Lung (tissue), 11 donors: ENCODE measurements at regions not wholly inside any gene's neighbourhood (a gene's known extent, or its start where the extent isn't known, plus 50 kb on each side); places are given as distances from the start of the nearest gene placed in this dataset.

Experiments
- ATAC-seq: fragments of 200-7000 bp; cut with Tn5 transposase; one replicate; pipeline ENCODE4 v1.9.1; 2020; ENCODE audit warnings: moderate number of reproducible peaks; ENCODE audit not compliant: insufficient read depth, low FRiP score
- DNase-seq, 3 donors: peaks; one replicate each; pipeline ENCODE4 v3.0.0-alpha.2; 2013 to 2017
- H3K27ac ChIP-seq, 2 donors: one replicate each; pipeline ENCODE4 v1.5.1; 2013; ENCODE audit warnings: mild to moderate bottlenecking in 2 of 2, moderate library complexity in 2 of 2, control low read depth in 1 of 2, inconsistent platforms in 1 of 2, low read depth in 1 of 2, low read length in 1 of 2
- H3K27me3 ChIP-seq, 3 donors: one replicate each; pipeline ENCODE4 v1.5.1; 2013; ENCODE audit warnings: low read length in 2 of 3; ENCODE audit not compliant: control insufficient read depth in 3 of 3, insufficient read depth in 3 of 3
- H3K36me3 ChIP-seq, 4 donors: one replicate each; pipeline ENCODE4 v1.5.1; 2013; ENCODE audit warnings: low read length in 4 of 4, mild to moderate bottlenecking in 1 of 4, moderate library complexity in 1 of 4; ENCODE audit not compliant: control insufficient read depth in 4 of 4, insufficient read depth in 4 of 4
- H3K4me1 ChIP-seq, 5 donors: one replicate each; pipeline ENCODE4 v1.5.1; 2013; ENCODE audit warnings: low read length in 5 of 5, mild to moderate bottlenecking in 2 of 5, moderate library complexity in 1 of 5; ENCODE audit not compliant: control insufficient read depth in 5 of 5, insufficient read depth in 5 of 5
- H3K4me3 ChIP-seq: one replicate; pipeline ENCODE4 v1.5.1; 2013; ENCODE audit warnings: mild to moderate bottlenecking, control low read depth, moderate library complexity
- H3K9ac ChIP-seq, 2 donors: one replicate each; pipeline ENCODE4 v1.5.1; 2013; ENCODE audit warnings: low read length in 2 of 2, control low read depth in 1 of 2; ENCODE audit not compliant: insufficient read depth in 1 of 2
- H3K9me3 ChIP-seq, 4 donors: one replicate each; pipeline ENCODE4 v1.5.1; 2013; ENCODE audit warnings: low read length in 3 of 4, mild to moderate bottlenecking in 1 of 4, moderate library complexity in 1 of 4; ENCODE audit not compliant: control insufficient read depth in 4 of 4, insufficient read depth in 3 of 4
- WGBS, 2 donors: extraction: QIAGEN DNeasy Blood & Tissue Kit; methylation state at CpG; one replicate each; pipeline ENCODE4 v1.1.7; 2013; 5-methylcytosine and 5-hydroxymethylcytosine counted together
- TF ChIP-seq, protein P1 (sequence below): IDR thresholded peaks from 2 replicates; pipeline ENCODE4 v1.5.1; 2012; ENCODE audit warnings: mild to moderate bottlenecking; ENCODE audit errors: control extremely low read depth, extremely low read depth
- donor health status: control.
- donor health status: control.
- donor health status: Bipolar disorder and iron deficiency.
- donor health status: healthy.
- donor health status: DM: yes; HTN: yes; CAD: no.

- no peak overlapping the region for H3K9ac ChIP-seq
- peaks cover 0 to 9% (median 0%) of the 10 kb centered on the region in 5 donors for H3K4me1 ChIP-seq
- DNase-seq (no peak), ATAC-seq (no peak)
- TF ChIP-seq, protein P1, sequence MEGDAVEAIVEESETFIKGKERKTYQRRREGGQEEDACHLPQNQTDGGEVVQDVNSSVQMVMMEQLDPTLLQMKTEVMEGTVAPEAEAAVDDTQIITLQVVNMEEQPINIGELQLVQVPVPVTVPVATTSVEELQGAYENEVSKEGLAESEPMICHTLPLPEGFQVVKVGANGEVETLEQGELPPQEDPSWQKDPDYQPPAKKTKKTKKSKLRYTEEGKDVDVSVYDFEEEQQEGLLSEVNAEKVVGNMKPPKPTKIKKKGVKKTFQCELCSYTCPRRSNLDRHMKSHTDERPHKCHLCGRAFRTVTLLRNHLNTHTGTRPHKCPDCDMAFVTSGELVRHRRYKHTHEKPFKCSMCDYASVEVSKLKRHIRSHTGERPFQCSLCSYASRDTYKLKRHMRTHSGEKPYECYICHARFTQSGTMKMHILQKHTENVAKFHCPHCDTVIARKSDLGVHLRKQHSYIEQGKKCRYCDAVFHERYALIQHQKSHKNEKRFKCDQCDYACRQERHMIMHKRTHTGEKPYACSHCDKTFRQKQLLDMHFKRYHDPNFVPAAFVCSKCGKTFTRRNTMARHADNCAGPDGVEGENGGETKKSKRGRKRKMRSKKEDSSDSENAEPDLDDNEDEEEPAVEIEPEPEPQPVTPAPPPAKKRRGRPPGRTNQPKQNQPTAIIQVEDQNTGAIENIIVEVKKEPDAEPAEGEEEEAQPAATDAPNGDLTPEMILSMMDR, result no peak
- no peak overlapping the region for H3K4me3 ChIP-seq
- H3K27ac ChIP-seq, result no peak overlapping the region
- no peaks in the 10 kb centered on the region for H3K27me3 ChIP-seq
- H3K9me3 ChIP-seq, result no peaks in the 10 kb centered on the region
- WGBS, 2 donors, result 90 to 100% methylated on average over 2 of the region's 2 CpGs
- H3K36me3 ChIP-seq, result no peaks in the 10 kb centered on the region
Measured at GRCh38 chr15:91534235-91534634, 319.3 kb upstream of the SLCO3A1 start.

DNA sequence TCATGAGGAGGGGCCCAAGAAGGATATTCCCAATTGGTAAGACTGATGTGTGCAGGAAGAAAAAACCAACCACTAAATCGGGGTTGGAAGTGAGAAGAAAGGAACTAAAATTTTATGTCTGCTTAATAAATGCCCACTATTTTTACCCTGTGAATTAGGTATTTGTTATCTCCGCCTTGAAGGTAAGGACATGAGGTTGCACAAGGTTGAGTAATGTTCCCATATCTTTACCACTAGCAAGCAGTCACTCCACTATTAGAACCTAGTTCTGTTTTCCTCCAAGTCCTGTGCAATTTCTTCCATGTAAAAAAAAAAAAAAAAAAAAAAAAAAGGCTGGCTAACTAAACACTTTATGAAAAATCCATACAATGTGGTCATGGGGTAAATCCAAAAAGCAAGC, 318.5 kb upstream of the SLCO3A1 start:
- no peaks in the 10 kb centered on the region for H3K36me3 ChIP-seq
- 85 to 90% methylated on average over 2 of the region's 2 CpGs for WGBS, 2 donors
- H3K9me3 ChIP-seq, result no peaks in the 10 kb centered on the region
- H3K9ac ChIP-seq, result no peak overlapping the region
- ATAC-seq, result no peak
- no peak overlapping the region for H3K4me3 ChIP-seq
- TF ChIP-seq, protein P1, result no peak
- H3K27ac ChIP-seq, result no peak overlapping the region
- DNase-seq, result no peak
- peaks cover 0 to 9% (median 0%) of the 10 kb centered on the region in 5 donors for H3K4me1 ChIP-seq
- H3K27me3 ChIP-seq, result no peaks in the 10 kb centered on the region

DNA sequence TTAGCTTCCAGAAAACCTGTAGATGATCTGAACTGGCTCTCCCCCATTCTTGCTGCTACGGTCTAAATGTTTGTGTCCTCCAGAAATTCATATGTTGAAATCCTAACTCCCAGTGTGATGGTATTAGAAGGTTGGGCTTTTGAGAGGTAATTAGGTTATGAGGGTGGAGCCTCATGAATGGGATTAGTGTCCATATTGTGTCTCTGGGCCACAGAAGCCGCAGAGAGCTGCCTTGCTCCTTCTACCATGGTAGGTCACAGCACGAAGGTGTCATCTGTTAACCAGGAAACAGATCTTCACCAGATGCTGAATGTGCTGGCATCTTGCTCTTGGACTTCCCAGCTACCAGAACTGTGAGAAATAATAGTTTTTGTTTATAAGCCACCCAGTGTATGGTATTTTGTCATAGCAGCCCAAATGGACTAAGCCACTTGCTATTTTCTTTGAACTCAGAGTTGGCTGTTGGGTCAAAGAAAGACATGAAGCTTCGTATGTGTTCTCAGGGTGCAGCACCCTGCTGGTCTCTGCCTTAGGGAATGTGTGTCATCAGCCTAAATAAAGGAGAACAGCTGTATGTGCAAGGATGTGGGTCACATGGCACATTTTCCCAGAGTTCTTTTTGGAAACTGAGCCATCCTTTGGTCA, 317.5 kb upstream of the SLCO3A1 start:
- H3K9ac ChIP-seq, result no peak overlapping the region
- ATAC-seq, result no peak
- peaks cover 0 to 9% (median 0%) of the 10 kb centered on the region in 5 donors for H3K4me1 ChIP-seq
- DNase-seq, result no peak
- H3K27me3 ChIP-seq, result no peaks in the 10 kb centered on the region
- WGBS, 2 donors, result 85 to 95% methylated on average over 4 of the region's 4 CpGs
- H3K9me3 ChIP-seq, result no peaks in the 10 kb centered on the region
- H3K27ac ChIP-seq, result no peak overlapping the region
- no peak overlapping the region for H3K4me3 ChIP-seq
- TF ChIP-seq, protein P1, result no peak
- H3K36me3 ChIP-seq, result no peaks in the 10 kb centered on the region

- WGBS, 2 donors, result 83 to 87% methylated on average over 5 of the region's 5 CpGs
- TF ChIP-seq, protein P1, result no peak
- ATAC-seq (no peak), DNase-seq (peak in 1 of 3 donors; percentile 55)
- no peak overlapping the region for H3K27ac ChIP-seq
- no peaks in the 10 kb centered on the region for H3K9me3 ChIP-seq
- no peak overlapping the region for H3K4me3 ChIP-seq
- H3K9ac ChIP-seq, result no peak overlapping the region
- no peaks in the 10 kb centered on the region for H3K36me3 ChIP-seq
- H3K27me3 ChIP-seq, result no peaks in the 10 kb centered on the region
- H3K4me1 ChIP-seq, result peaks cover 0 to 9% (median 0%) of the 10 kb centered on the region in 5 donors
Measured at GRCh38 chr15:91537856-91538255, 315.7 kb upstream of the SLCO3A1 start.
